ENCODE measurements at regions not wholly inside any gene's neighbourhood (a gene's known extent, or its start where the extent isn't known, plus 50 kb on each side); places are given as distances from the start of the nearest gene placed in this dataset.
"Not testable (repeated sequence)": the region's sequence is repeated elsewhere in the genome, so short reads cannot be mapped to it uniquely, and the experiment has no call there.

- ATAC-seq (ENCODE audit: low FRiP score) = no peak
- no peak for DNase-seq
- H3K9me3 ChIP-seq (ENCODE audit: control insufficient read depth, low read length) = no peaks in the 10 kb centered on the region
These were observed 854.1 kb downstream of the KCNJ2 start for GRCh38 chr17:71023249-71024030.

GRCh38 chr17:71024172-71024571 lies 854.8 kb downstream of the KCNJ2 start:
- Histone ChIP-seq H3K9me3 (ENCODE audit: control insufficient read depth, low read length) (no peaks in the 10 kb centered on the region), H3K4me3 (ENCODE audit: low read length in 2 of 2) (no peak overlapping the region), H3K36me3 (ENCODE audit: control insufficient read depth in 1 of 2, insufficient read depth in 2 of 2, low read length in 1 of 2) (no peaks in the 10 kb centered on the region), H3K27me3 (ENCODE audit: control insufficient read depth in 1 of 2, insufficient read depth in 2 of 2, low read length in 1 of 2) (no peaks in the 10 kb centered on the region), H3K4me1 (ENCODE audit: control insufficient read depth in 1 of 2, insufficient read depth in 2 of 2, low read length in 2 of 2) (no peaks in the 10 kb centered on the region), H3K27ac (ENCODE audit: low read depth in 1 of 2, low read length in 2 of 2) (no peak overlapping the region)
- DNase-seq (no peak), ATAC-seq (ENCODE audit: low FRiP score) (no peak)
- intact Hi-C loops (cut with DNase I) = no loop called here
- WGBS, 2 donors = 41 to 47% methylated on average over 3 of the region's 3 CpGs

More at GRCh38 chr17:71023249-71024030, 854.1 kb downstream of the KCNJ2 start:
- H3K36me3 ChIP-seq (ENCODE audit: control insufficient read depth in 1 of 2, insufficient read depth in 2 of 2, low read length in 1 of 2) = no peaks in the 10 kb centered on the region
- no peak overlapping the region for H3K4me3 ChIP-seq (ENCODE audit: low read length in 2 of 2)
- H3K27ac ChIP-seq (ENCODE audit: low read depth in 1 of 2, low read length in 2 of 2) = no peak overlapping the region
- intact Hi-C loops (cut with DNase I) = no loop called here
- WGBS, 2 donors = 16 to 21% methylated on average over 8 of the region's 8 CpGs
- no peaks in the 10 kb centered on the region for H3K4me1 ChIP-seq (ENCODE audit: control insufficient read depth in 1 of 2, insufficient read depth in 2 of 2, low read length in 2 of 2)
- H3K27me3 ChIP-seq (ENCODE audit: control insufficient read depth in 1 of 2, insufficient read depth in 2 of 2, low read length in 1 of 2) = no peaks in the 10 kb centered on the region

GRCh38 chr17:71024969-71025368 lies 855.6 kb downstream of the KCNJ2 start:
- DNase-seq (no peak), ATAC-seq (ENCODE audit: low FRiP score) (no peak)
- no peaks in the 10 kb centered on the region for H3K9me3 ChIP-seq (ENCODE audit: control insufficient read depth, low read length)
- no peaks in the 10 kb centered on the region for H3K4me1 ChIP-seq (ENCODE audit: control insufficient read depth in 1 of 2, insufficient read depth in 2 of 2, low read length in 2 of 2)
- no peaks in the 10 kb centered on the region for H3K36me3 ChIP-seq (ENCODE audit: control insufficient read depth in 1 of 2, insufficient read depth in 2 of 2, low read length in 1 of 2)
- H3K4me3 ChIP-seq (ENCODE audit: low read length in 2 of 2) = no peak overlapping the region
- no peak overlapping the region for H3K27ac ChIP-seq (ENCODE audit: low read depth in 1 of 2, low read length in 2 of 2)
- 82 to 83% methylated on average over 2 of the region's 2 CpGs for WGBS, 2 donors
- intact Hi-C loops (cut with DNase I) = no loop called here
- H3K27me3 ChIP-seq (ENCODE audit: control insufficient read depth in 1 of 2, insufficient read depth in 2 of 2, low read length in 1 of 2) = no peaks in the 10 kb centered on the region

DNA sequence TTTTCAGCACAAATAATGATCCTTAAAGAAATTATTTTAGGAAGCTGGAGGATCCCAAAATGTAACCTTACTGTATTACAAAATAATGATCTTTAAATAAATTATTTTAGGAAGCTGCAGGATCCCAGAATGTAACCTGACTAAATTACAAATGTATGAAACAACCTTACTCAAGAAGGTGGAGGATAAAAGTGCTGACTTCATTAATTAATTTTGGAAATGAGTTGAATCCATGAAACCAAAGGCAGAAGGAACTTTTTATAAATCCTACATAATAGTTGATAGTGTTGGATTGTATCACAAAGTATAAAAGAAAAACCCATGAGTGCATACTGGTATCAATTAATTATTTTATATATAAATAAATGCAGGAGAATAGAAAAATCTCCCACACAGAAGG lies 859.9 kb downstream of the KCNJ2 start:
- no peak overlapping the region for H3K4me3 ChIP-seq (ENCODE audit: low read length in 2 of 2)
- ATAC-seq (ENCODE audit: low FRiP score) (no peak), DNase-seq (no peak)
- no peaks in the 10 kb centered on the region for H3K27me3 ChIP-seq (ENCODE audit: control insufficient read depth in 1 of 2, insufficient read depth in 2 of 2, low read length in 1 of 2)
- intact Hi-C loops (cut with DNase I) = no loop called here
- no peaks in the 10 kb centered on the region for H3K4me1 ChIP-seq (ENCODE audit: control insufficient read depth in 1 of 2, insufficient read depth in 2 of 2, low read length in 2 of 2)
- no peaks in the 10 kb centered on the region for H3K36me3 ChIP-seq (ENCODE audit: control insufficient read depth in 1 of 2, insufficient read depth in 2 of 2, low read length in 1 of 2)
- H3K9me3 ChIP-seq (ENCODE audit: control insufficient read depth, low read length) = peaks cover 2% of the 10 kb centered on the region
- H3K27ac ChIP-seq (ENCODE audit: low read depth in 1 of 2, low read length in 2 of 2) = no peak overlapping the region

DNA sequence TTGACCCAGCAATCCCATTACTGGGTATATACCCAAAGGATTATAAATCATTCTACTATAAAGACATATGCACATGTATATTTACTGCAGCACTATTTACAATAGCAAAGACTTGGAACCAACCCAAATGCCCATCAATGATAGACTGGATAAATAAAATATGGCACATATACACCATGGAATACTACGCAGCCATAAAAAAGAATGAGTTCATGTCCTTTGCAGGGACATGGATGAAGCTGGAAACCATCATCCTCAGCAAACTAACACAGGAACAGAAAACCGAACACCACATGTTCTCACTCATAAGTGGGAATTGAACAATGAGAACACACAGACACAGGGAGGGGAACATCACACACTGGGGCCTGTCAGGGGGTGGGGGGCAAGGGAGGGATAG lies 862.0 kb downstream of the KCNJ2 start:
- ATAC-seq (ENCODE audit: low FRiP score); intact Hi-C loops (cut with DNase I); DNase-seq; H3K36me3 ChIP-seq (ENCODE audit: control insufficient read depth in 1 of 2, insufficient read depth in 2 of 2, low read length in 1 of 2); H3K27me3 ChIP-seq (ENCODE audit: control insufficient read depth in 1 of 2, insufficient read depth in 2 of 2, low read length in 1 of 2); H3K4me1 ChIP-seq (ENCODE audit: control insufficient read depth in 1 of 2, insufficient read depth in 2 of 2, low read length in 2 of 2); H3K4me3 ChIP-seq (ENCODE audit: low read length in 2 of 2); H3K27ac ChIP-seq (ENCODE audit: low read depth in 1 of 2, low read length in 2 of 2); H3K9me3 ChIP-seq (ENCODE audit: control insufficient read depth, low read length): not testable (repeated sequence)
- 82 to 94% methylated on average over 2 of the region's 2 CpGs for WGBS, 2 donors

DNA sequence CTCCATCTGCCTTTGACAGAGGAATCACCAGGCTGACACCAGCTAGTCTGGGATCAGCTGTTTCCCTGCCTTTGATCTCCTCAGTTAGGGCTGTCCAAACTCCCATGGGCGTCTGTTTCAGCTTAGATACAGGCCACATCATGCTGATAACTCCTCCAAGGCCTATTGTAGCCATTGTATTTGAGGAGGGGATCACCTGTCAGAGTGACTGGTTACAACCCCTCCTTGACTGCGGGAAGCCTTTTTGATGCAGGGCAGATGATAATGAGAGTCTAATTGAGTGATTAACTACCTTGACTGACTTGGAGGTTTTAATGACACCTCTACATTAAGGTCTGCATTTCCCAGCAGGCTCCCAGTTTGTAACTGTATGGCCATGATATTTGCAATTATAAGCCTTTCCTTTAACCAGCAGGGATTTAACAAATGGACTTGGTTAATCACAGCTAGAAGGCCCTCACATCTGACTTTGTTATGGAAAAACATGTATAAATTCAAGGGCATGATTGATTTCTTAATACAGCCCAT lies 863.5 kb downstream of the KCNJ2 start:
- ATAC-seq (ENCODE audit: low FRiP score) (no peak), DNase-seq (no peak)
- Histone ChIP-seq H3K4me1 (ENCODE audit: control insufficient read depth in 1 of 2, insufficient read depth in 2 of 2, low read length in 2 of 2) (no peaks in the 10 kb centered on the region), H3K36me3 (ENCODE audit: control insufficient read depth in 1 of 2, insufficient read depth in 2 of 2, low read length in 1 of 2) (no peaks in the 10 kb centered on the region), H3K9me3 (ENCODE audit: control insufficient read depth, low read length) (peaks cover 2% of the 10 kb centered on the region), H3K27me3 (ENCODE audit: control insufficient read depth in 1 of 2, insufficient read depth in 2 of 2, low read length in 1 of 2) (no peaks in the 10 kb centered on the region), H3K27ac (ENCODE audit: low read depth in 1 of 2, low read length in 2 of 2) (no peak overlapping the region), H3K4me3 (ENCODE audit: low read length in 2 of 2) (no peak overlapping the region)
- intact Hi-C loops (cut with DNase I) = no loop called here
- 31 to 57% methylated on average over 2 of the region's 2 CpGs for WGBS, 2 donors

GRCh38 chr17:71033336-71033735 lies 864.0 kb downstream of the KCNJ2 start:
- no peak for DNase-seq
- Histone ChIP-seq H3K36me3 (ENCODE audit: control insufficient read depth in 1 of 2, insufficient read depth in 2 of 2, low read length in 1 of 2) (no peaks in the 10 kb centered on the region), H3K4me3 (ENCODE audit: low read length in 2 of 2) (no peak overlapping the region), H3K27me3 (ENCODE audit: control insufficient read depth in 1 of 2, insufficient read depth in 2 of 2, low read length in 1 of 2) (no peaks in the 10 kb centered on the region), H3K9me3 (ENCODE audit: control insufficient read depth, low read length) (peaks cover 2% of the 10 kb centered on the region), H3K27ac (ENCODE audit: low read depth in 1 of 2, low read length in 2 of 2) (no peak overlapping the region), H3K4me1 (ENCODE audit: control insufficient read depth in 1 of 2, insufficient read depth in 2 of 2, low read length in 2 of 2) (no peaks in the 10 kb centered on the region)
- 37 to 51% methylated on average over 7 of the region's 7 CpGs for WGBS, 2 donors
- intact Hi-C loops (cut with DNase I) = no loop called here
- ATAC-seq (ENCODE audit: low FRiP score) = no peak

DNA sequence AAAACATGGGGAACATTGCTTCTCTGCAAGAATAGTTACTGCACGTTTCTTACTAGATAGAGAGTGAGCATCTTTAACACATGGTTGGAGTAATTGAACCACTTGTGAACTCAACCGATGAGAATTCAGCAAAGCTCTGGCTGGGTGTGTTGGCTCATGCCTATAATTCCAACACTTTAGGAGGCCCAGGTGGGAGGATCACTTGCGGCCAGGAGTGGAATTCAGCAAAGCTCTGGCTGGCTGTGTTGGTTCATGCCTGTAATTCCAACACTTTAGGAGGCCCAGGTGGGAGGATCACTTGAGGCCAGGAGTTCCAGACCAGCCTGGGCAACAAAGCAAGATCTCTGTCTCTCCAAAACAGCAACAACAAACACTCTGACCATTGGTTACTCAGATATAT lies 865.9 kb downstream of the KCNJ2 start:
- H3K4me3 ChIP-seq (ENCODE audit: low read length in 2 of 2) = no peak overlapping the region
- WGBS, 2 donors = 80 to 88% methylated on average over 3 of the region's 3 CpGs
- H3K27ac ChIP-seq (ENCODE audit: low read depth in 1 of 2, low read length in 2 of 2) = no peak overlapping the region
- no peaks in the 10 kb centered on the region for H3K27me3 ChIP-seq (ENCODE audit: control insufficient read depth in 1 of 2, insufficient read depth in 2 of 2, low read length in 1 of 2)
- DNase-seq = no peak
- intact Hi-C loops (cut with DNase I) = no loop called here
- no peaks in the 10 kb centered on the region for H3K36me3 ChIP-seq (ENCODE audit: control insufficient read depth in 1 of 2, insufficient read depth in 2 of 2, low read length in 1 of 2)
- H3K4me1 ChIP-seq (ENCODE audit: control insufficient read depth in 1 of 2, insufficient read depth in 2 of 2, low read length in 2 of 2) = no peaks in the 10 kb centered on the region
- no peak for ATAC-seq (ENCODE audit: low FRiP score)
- H3K9me3 ChIP-seq (ENCODE audit: control insufficient read depth, low read length) = peaks cover 2% of the 10 kb centered on the region

DNA sequence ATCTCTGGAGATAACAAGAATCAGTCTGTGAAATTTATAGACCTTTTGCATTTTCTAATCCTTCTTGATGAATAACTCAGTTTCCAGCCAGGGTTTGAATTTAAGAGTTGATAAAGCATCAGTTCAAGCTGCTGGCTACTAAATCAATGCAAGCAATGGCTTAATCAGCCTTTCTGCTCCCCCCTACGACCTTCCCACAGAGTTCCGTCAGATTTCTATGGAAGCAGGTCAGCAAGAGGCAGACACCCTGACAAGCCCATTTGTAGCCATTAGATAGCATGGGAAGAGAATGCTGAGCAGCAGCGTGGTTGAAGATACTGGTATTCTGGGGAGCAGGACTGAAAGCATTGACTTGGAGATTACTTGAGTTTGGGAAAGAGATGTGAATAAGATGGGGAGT lies 868.1 kb downstream of the KCNJ2 start:
- WGBS, 2 donors = 23 to 35% methylated on average over 3 of the region's 3 CpGs
- DNase-seq = no peak
- Histone ChIP-seq H3K27me3 (ENCODE audit: control insufficient read depth in 1 of 2, insufficient read depth in 2 of 2, low read length in 1 of 2) (no peaks in the 10 kb centered on the region), H3K27ac (ENCODE audit: low read depth in 1 of 2, low read length in 2 of 2) (no peak overlapping the region), H3K4me3 (ENCODE audit: low read length in 2 of 2) (no peak overlapping the region), H3K36me3 (ENCODE audit: control insufficient read depth in 1 of 2, insufficient read depth in 2 of 2, low read length in 1 of 2) (no peaks in the 10 kb centered on the region), H3K4me1 (ENCODE audit: control insufficient read depth in 1 of 2, insufficient read depth in 2 of 2, low read length in 2 of 2) (no peaks in the 10 kb centered on the region), H3K9me3 (ENCODE audit: control insufficient read depth, low read length) (peaks cover 2% of the 10 kb centered on the region)
- no peak for ATAC-seq (ENCODE audit: low FRiP score)
- intact Hi-C loops (cut with DNase I) = no loop called here
